ENCODE measurements at regions not wholly inside any gene's neighbourhood (a gene's known extent, or its start where the extent isn't known, plus 50 kb on each side); places are given as distances from the start of the nearest gene placed in this dataset.

DNA sequence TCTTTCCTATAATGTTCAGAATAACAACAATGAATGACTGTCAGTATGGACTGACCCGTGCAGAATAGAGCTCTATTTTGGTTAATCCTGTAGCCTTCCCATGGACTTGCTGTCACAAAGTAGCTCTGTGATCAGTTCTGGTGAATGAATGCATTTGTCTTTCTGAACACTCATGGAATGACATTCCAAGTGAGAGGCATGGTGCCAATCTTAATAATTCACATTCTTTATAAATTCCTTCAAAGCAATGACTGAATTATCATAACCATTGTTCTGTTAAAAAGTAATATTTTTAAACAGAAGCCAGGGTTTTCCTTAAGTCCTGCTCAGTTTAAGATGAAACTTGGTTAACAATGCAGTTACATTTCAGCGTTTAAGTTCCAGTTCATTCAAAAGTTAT, 360.5 kb downstream of the ICE1 start:
- TF ChIP-seq, protein P1, sequence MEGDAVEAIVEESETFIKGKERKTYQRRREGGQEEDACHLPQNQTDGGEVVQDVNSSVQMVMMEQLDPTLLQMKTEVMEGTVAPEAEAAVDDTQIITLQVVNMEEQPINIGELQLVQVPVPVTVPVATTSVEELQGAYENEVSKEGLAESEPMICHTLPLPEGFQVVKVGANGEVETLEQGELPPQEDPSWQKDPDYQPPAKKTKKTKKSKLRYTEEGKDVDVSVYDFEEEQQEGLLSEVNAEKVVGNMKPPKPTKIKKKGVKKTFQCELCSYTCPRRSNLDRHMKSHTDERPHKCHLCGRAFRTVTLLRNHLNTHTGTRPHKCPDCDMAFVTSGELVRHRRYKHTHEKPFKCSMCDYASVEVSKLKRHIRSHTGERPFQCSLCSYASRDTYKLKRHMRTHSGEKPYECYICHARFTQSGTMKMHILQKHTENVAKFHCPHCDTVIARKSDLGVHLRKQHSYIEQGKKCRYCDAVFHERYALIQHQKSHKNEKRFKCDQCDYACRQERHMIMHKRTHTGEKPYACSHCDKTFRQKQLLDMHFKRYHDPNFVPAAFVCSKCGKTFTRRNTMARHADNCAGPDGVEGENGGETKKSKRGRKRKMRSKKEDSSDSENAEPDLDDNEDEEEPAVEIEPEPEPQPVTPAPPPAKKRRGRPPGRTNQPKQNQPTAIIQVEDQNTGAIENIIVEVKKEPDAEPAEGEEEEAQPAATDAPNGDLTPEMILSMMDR (conservative IDR thresholded peaks at IDR 0.05 in 1 of 2, IDR thresholded peaks at IDR 0.05 in 1 of 2; ENCODE audit: low read depth in 1 of 2, low read length in 2 of 2) = no peak
- H3K79me2 ChIP-seq (ENCODE audit: control insufficient read depth, insufficient read depth, low read length) = no peaks in the 10 kb centered on the region
- no peak overlapping the region for H3K4me2 ChIP-seq (ENCODE audit: extremely low read depth, insufficient read depth, low read length)
- H3K36me3 ChIP-seq (ENCODE audit: control insufficient read depth, insufficient read depth, low read length) = no peaks in the 10 kb centered on the region
- H3K4me3 ChIP-seq (replicated peaks in 1 of 4; ENCODE audit: control extremely low read depth in 1 of 4, insufficient read depth in 1 of 4, low read depth in 3 of 4, low read length in 4 of 4) = no peak overlapping the region
- H4K20me1 ChIP-seq (ENCODE audit: control insufficient read depth, extremely low read depth, insufficient read depth, low read length) = no peaks in the 10 kb centered on the region
- H3K4me1 ChIP-seq (ENCODE audit: control insufficient read depth, extremely low read depth, insufficient read depth, low read length) = no peaks in the 10 kb centered on the region
- H3K27ac ChIP-seq (ENCODE audit: insufficient read depth, low read length) = no peak overlapping the region
- no peaks in the 10 kb centered on the region for H3K9me3 ChIP-seq (ENCODE audit: control insufficient read depth, insufficient read depth, low read depth, low read length)
- H3K9ac ChIP-seq (ENCODE audit: insufficient read depth, low read length) = no peak overlapping the region
- DNase-seq (ENCODE audit: low read depth in 2 of 2) = no peak
- H3K27me3 ChIP-seq (ENCODE audit: control insufficient read depth, insufficient read depth, low read length) = no peaks in the 10 kb centered on the region
- H2AFZ ChIP-seq (ENCODE audit: low read length) = no peak overlapping the region

DNA sequence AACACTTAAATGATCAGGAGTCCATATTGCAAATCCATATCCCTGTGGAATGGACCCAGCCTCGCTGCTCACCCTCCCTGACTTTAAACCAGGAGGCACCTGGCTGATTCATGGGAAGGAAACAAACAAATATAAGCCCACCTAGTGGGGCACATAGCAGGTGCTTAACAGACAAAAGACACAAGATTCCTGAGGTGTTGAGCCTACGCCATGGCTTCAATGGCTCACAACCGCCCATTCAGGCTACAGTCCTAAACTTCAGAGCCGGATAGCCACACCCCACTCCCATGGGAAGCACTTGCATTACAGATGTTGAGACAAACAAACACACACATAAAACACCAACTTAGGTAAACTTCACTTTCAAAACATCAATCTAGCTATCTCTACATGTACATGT, 359.9 kb downstream of the ICE1 start:
- Histone ChIP-seq H3K4me3 (replicated peaks in 1 of 4; ENCODE audit: control extremely low read depth in 1 of 4, insufficient read depth in 1 of 4, low read depth in 3 of 4, low read length in 4 of 4) (no peak overlapping the region), H3K9me3 (ENCODE audit: control insufficient read depth, insufficient read depth, low read depth, low read length) (no peaks in the 10 kb centered on the region), H3K27ac (ENCODE audit: insufficient read depth, low read length) (no peak overlapping the region), H2AFZ (ENCODE audit: low read length) (no peak overlapping the region), H3K79me2 (ENCODE audit: control insufficient read depth, insufficient read depth, low read length) (no peaks in the 10 kb centered on the region), H3K9ac (ENCODE audit: insufficient read depth, low read length) (no peak overlapping the region), H3K4me2 (ENCODE audit: extremely low read depth, insufficient read depth, low read length) (no peak overlapping the region), H3K27me3 (ENCODE audit: control insufficient read depth, insufficient read depth, low read length) (no peaks in the 10 kb centered on the region), H4K20me1 (ENCODE audit: control insufficient read depth, extremely low read depth, insufficient read depth, low read length) (no peaks in the 10 kb centered on the region), H3K4me1 (ENCODE audit: control insufficient read depth, extremely low read depth, insufficient read depth, low read length) (no peaks in the 10 kb centered on the region), H3K36me3 (ENCODE audit: control insufficient read depth, insufficient read depth, low read length) (no peaks in the 10 kb centered on the region)
- DNase-seq (ENCODE audit: low read depth in 2 of 2) = no peak
- TF ChIP-seq, protein P1 (conservative IDR thresholded peaks at IDR 0.05 in 1 of 2, IDR thresholded peaks at IDR 0.05 in 1 of 2; ENCODE audit: low read depth in 1 of 2, low read length in 2 of 2) = no peak
- TF ChIP-seq EZH2 (IDR thresholded peaks at IDR 0.05; ENCODE audit: low read length, missing control alignments) = no peak

DNA sequence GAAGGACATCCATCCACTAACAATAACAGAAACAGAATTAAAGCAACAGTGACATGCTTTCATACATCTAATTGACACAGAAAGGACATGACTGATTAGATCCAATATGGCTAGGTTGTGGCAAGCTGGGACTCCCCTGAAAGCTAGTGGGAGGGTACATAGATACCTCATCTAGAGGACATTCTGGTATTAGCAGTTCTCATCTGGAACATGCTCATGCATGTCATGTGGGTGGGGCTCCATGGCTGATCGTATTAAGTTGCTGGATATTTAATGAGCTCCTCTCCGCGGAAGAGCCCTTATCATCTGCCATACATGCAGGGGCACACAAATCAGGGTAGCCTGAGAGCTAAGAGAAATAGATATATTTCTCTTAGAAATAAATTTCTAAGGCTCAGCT, 358.9 kb downstream of the ICE1 start:
- Histone ChIP-seq H3K9ac (ENCODE audit: insufficient read depth, low read length) (no peak overlapping the region), H3K27me3 (ENCODE audit: control insufficient read depth, insufficient read depth, low read length) (no peaks in the 10 kb centered on the region), H3K4me1 (ENCODE audit: control insufficient read depth, extremely low read depth, insufficient read depth, low read length) (no peaks in the 10 kb centered on the region), H3K4me3 (replicated peaks in 1 of 4; ENCODE audit: control extremely low read depth in 1 of 4, insufficient read depth in 1 of 4, low read depth in 3 of 4, low read length in 4 of 4) (no peak overlapping the region), H4K20me1 (ENCODE audit: control insufficient read depth, extremely low read depth, insufficient read depth, low read length) (no peaks in the 10 kb centered on the region), H3K9me3 (ENCODE audit: control insufficient read depth, insufficient read depth, low read depth, low read length) (no peaks in the 10 kb centered on the region), H3K36me3 (ENCODE audit: control insufficient read depth, insufficient read depth, low read length) (no peaks in the 10 kb centered on the region), H3K79me2 (ENCODE audit: control insufficient read depth, insufficient read depth, low read length) (no peaks in the 10 kb centered on the region), H3K27ac (ENCODE audit: insufficient read depth, low read length) (no peak overlapping the region), H2AFZ (ENCODE audit: low read length) (no peak overlapping the region), H3K4me2 (ENCODE audit: extremely low read depth, insufficient read depth, low read length) (no peak overlapping the region)
- DNase-seq (ENCODE audit: low read depth in 2 of 2) = no peak
- TF ChIP-seq, protein P1 (conservative IDR thresholded peaks at IDR 0.05 in 1 of 2, IDR thresholded peaks at IDR 0.05 in 1 of 2; ENCODE audit: low read depth in 1 of 2, low read length in 2 of 2) = no peak
- TF ChIP-seq EZH2 (IDR thresholded peaks at IDR 0.05; ENCODE audit: low read length, missing control alignments) = no peak

Measured in fibroblast of lung (primary cell).